T-cell (primary cell): ENCODE measurements at regions not wholly inside any gene's neighbourhood (a gene's known extent, or its start where the extent isn't known, plus 50 kb on each side); places are given as distances from the start of the nearest gene placed in this dataset.

ENCODE experiments used
- ATAC-seq, 4 experiments: fragments of 200-7000 bp in 3 of 4; fragments of 150-1000 bp in 1 of 4; cut with Tn5 transposase; replicated peaks in 1 of 4; 1 replicate in 3 of 4; 2 replicates in 1 of 4; pipeline ENCODE4 v1.10.0; 2021; ENCODE audit warnings: moderate library complexity in 3 of 4, mild to moderate bottlenecking in 2 of 4, moderate number of reproducible peaks in 1 of 4
- CTCF ChIA-PET, 2 donors: fragments of 300-600 bp; sonication (Branson Sonifier 250); formaldehyde crosslinking; loops; one replicate each; lab custom pipeline; 2022; ENCODE audit warnings: antibody characterized with exemption in 2 of 2; lab: Charles Lee
- POLR2A ChIA-PET, 2 donors: fragments of 300-600 bp; sonication (Branson Sonifier 250); formaldehyde crosslinking; loops; one replicate each; lab custom pipeline; 2022; ENCODE audit warnings: antibody characterized with exemption in 2 of 2; lab: Charles Lee
- DNase-seq, 35 experiments: peaks; one replicate each; pipeline versions ENCODE4 v3.0.0 to v3.0.0-alpha.2; 2013 to 2023
- H3K27ac ChIP-seq: one replicate; pipeline ENCODE4 v1.5.1; 2013; ENCODE audit warnings: low read length
- H3K27me3 ChIP-seq, 2 experiments: replicated peaks in 1 of 2; 1 replicate in 1 of 2; 2 replicates in 1 of 2; pipeline versions ENCODE4 v1.6.1 to v1.7.0; 2013; ENCODE audit warnings: low read length in 1 of 2, mixed read lengths in 1 of 2; ENCODE audit not compliant: control insufficient read depth in 2 of 2, insufficient read depth in 2 of 2; ENCODE audit errors: extremely low read depth in 1 of 2
- H3K36me3 ChIP-seq, 2 donors: 1 replicate in 1 of 2; 2 replicates in 1 of 2; pipeline versions ENCODE4 v1.6.1 to v1.7.0; 2013; ENCODE audit warnings: low read length in 1 of 2; ENCODE audit not compliant: control insufficient read depth in 2 of 2, insufficient read depth in 1 of 2; ENCODE audit errors: extremely low read depth in 1 of 2
- H3K4me1 ChIP-seq, 2 experiments: 1 replicate in 1 of 2; 2 replicates in 1 of 2; pipeline versions ENCODE4 v1.6.1 to v1.7.0; 2013; ENCODE audit warnings: low read length in 2 of 2, mixed read lengths in 1 of 2; ENCODE audit not compliant: insufficient read depth in 2 of 2, control insufficient read depth in 1 of 2; ENCODE audit errors: extremely low read depth in 1 of 2
- H3K4me3 ChIP-seq, 2 donors: 1 replicate in 1 of 2; 2 replicates in 1 of 2; pipeline versions ENCODE4 v1.5.1 to v1.7.0; 2013; ENCODE audit warnings: mild to moderate bottlenecking in 2 of 2, low read length in 1 of 2, moderate library complexity in 1 of 2; ENCODE audit not compliant: control insufficient read depth in 1 of 2; ENCODE audit errors: extremely low read depth in 1 of 2
- H3K9me3 ChIP-seq: 2 replicates; pipeline ENCODE4 v1.7.0; 2013
- H3K27ac Mint-ChIP-seq, 2 donors: one replicate each; pipeline ENCODE4 v1.8.0; 2020 to 2021; ENCODE audit warnings: mild to moderate bottlenecking in 2 of 2, mixed read lengths in 2 of 2
- H3K27me3 Mint-ChIP-seq, 2 donors: one replicate each; pipeline ENCODE4 v1.8.0; 2021 to 2022; ENCODE audit warnings: mixed read lengths in 2 of 2
- H3K36me3 Mint-ChIP-seq: one replicate; pipeline ENCODE4 v1.8.0; 2021; ENCODE audit warnings: mixed read lengths
- H3K4me1 Mint-ChIP-seq, 3 donors: one replicate each; pipeline ENCODE4 v1.8.0; 2020 to 2022; ENCODE audit warnings: mixed read lengths in 3 of 3, mild to moderate bottlenecking in 1 of 3
- H3K4me3 Mint-ChIP-seq, 3 donors: one replicate each; pipeline ENCODE4 v1.8.0; 2020 to 2022; ENCODE audit warnings: mild to moderate bottlenecking in 3 of 3, mixed read lengths in 3 of 3, moderate library complexity in 3 of 3
- H3K9me3 Mint-ChIP-seq, 3 donors: one replicate each; pipeline ENCODE4 v1.8.0; 2020 to 2022; ENCODE audit warnings: mixed read lengths in 3 of 3
- WGBS: methylation state at CpG from one replicate; pipeline ENCODE4 v1.1.5; 2013; ENCODE audit warnings: missing lambda C conversion rate; ENCODE audit not compliant: insufficient coverage; 5-methylcytosine and 5-hydroxymethylcytosine counted together

DNA sequence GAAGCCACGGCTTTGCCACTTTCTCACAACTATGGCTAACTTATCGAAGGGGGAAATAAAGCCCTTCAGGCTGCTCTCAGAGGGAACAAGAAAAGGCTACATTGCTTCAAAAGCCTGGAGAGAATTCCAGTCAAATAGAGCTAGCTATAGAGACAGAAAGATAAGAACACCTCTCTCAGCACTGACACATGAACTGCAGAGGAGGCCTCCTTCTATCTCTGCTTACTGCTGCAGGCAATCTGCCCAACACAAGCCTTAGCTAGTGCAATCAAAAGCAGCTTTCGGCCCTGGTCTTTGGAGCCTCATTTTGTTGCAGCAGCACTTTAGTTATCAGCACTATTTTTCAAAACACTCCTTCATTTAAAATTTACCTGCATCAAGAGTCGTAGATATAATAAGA, 118.4 kb upstream of the ROBO1 start:
- H3K27me3 Mint-ChIP-seq, result no peaks in the 10 kb centered on the region
- WGBS, result no CpG with 5 or more reads among the region's 4 CpGs
- H3K4me3 Mint-ChIP-seq, result no peak overlapping the region
- H3K4me1 Mint-ChIP-seq, result no peaks in the 10 kb centered on the region
- Histone ChIP-seq H3K4me1 (no peaks in the 10 kb centered on the region), H3K27me3 (no peaks in the 10 kb centered on the region), H3K27ac (no peak overlapping the region), H3K4me3 (no peak overlapping the region), H3K36me3 (no peaks in the 10 kb centered on the region), H3K9me3 (no peaks in the 10 kb centered on the region)
- no peak for DNase-seq
- H3K27ac Mint-ChIP-seq, result no peak overlapping the region
- ChIA-PET POLR2A (no interaction called here), CTCF (no interaction called here)
- no peaks in the 10 kb centered on the region for H3K36me3 Mint-ChIP-seq
- peaks cover 2 to 12% (median 7%) of the 10 kb centered on the region in 3 donors for H3K9me3 Mint-ChIP-seq
- ATAC-seq, result no peak

GRCh38 chr3:79885407-79885806, 117.6 kb upstream of the ROBO1 start:
- H3K27me3 Mint-ChIP-seq, result no peaks in the 10 kb centered on the region
- Histone ChIP-seq H3K27ac (no peak overlapping the region), H3K36me3 (no peaks in the 10 kb centered on the region), H3K4me1 (no peaks in the 10 kb centered on the region), H3K9me3 (no peaks in the 10 kb centered on the region), H3K4me3 (no peak overlapping the region), H3K27me3 (no peaks in the 10 kb centered on the region)
- ATAC-seq, result no peak
- H3K4me1 Mint-ChIP-seq, result no peaks in the 10 kb centered on the region
- no peak for DNase-seq
- ChIA-PET POLR2A (no interaction called here), CTCF (no interaction called here)
- H3K9me3 Mint-ChIP-seq, result peaks cover 4 to 18% (median 13%) of the 10 kb centered on the region in 3 donors
- no peak overlapping the region for H3K27ac Mint-ChIP-seq
- no CpG with 5 or more reads among the region's 4 CpGs for WGBS
- H3K36me3 Mint-ChIP-seq, result no peaks in the 10 kb centered on the region
- H3K4me3 Mint-ChIP-seq, result no peak overlapping the region

DNA sequence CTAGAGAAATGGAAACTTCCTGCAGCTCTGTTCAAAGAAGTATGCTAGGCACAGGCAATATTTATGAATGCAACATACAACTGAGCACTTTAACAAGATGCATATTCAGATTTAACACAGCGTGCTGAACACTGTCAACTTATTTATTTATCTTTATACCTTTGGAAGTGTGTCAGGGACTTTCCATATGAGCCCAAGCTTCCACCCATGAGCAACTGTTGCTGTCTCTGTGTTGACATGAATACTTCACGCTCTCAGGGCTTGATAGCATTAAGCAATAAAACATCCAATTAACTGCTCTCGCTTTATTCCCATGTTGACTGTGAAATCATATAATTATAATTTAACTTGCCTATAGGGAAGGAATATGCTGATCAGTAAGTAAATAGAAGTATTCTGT, 116.6 kb upstream of the ROBO1 start:
- no peak overlapping the region for H3K27ac ChIP-seq
- peaks cover 4 to 18% (median 13%) of the 10 kb centered on the region in 3 donors for H3K9me3 Mint-ChIP-seq
- CTCF ChIA-PET, result no interaction called here
- H3K36me3 Mint-ChIP-seq, result no peaks in the 10 kb centered on the region
- no peaks in the 10 kb centered on the region for H3K36me3 ChIP-seq
- no peaks in the 10 kb centered on the region for H3K4me1 ChIP-seq
- H3K4me1 Mint-ChIP-seq, result no peaks in the 10 kb centered on the region
- POLR2A ChIA-PET, result no interaction called here
- H3K27me3 Mint-ChIP-seq, result no peaks in the 10 kb centered on the region
- H3K4me3 Mint-ChIP-seq, result no peak overlapping the region
- ATAC-seq, result no peak
- no peaks in the 10 kb centered on the region for H3K27me3 ChIP-seq
- no peaks in the 10 kb centered on the region for H3K9me3 ChIP-seq
- H3K27ac Mint-ChIP-seq, result no peak overlapping the region
- H3K4me3 ChIP-seq, result no peak overlapping the region
- no peak for DNase-seq
- no CpG with 5 or more reads among the region's 3 CpGs for WGBS

- ATAC-seq (no peak), DNase-seq (no peak)
- no peaks in the 10 kb centered on the region for H3K27me3 Mint-ChIP-seq
- H3K4me3 Mint-ChIP-seq, result no peak overlapping the region
- Histone ChIP-seq H3K4me1 (no peaks in the 10 kb centered on the region), H3K27ac (no peak overlapping the region), H3K4me3 (no peak overlapping the region), H3K27me3 (no peaks in the 10 kb centered on the region), H3K9me3 (no peaks in the 10 kb centered on the region), H3K36me3 (no peaks in the 10 kb centered on the region)
- H3K36me3 Mint-ChIP-seq, result no peaks in the 10 kb centered on the region
- H3K9me3 Mint-ChIP-seq, result peaks cover 8 to 26% (median 13%) of the 10 kb centered on the region in 3 donors
- ChIA-PET CTCF (no interaction called here), POLR2A (no interaction called here)
- no peak overlapping the region for H3K27ac Mint-ChIP-seq
- H3K4me1 Mint-ChIP-seq, result no peaks in the 10 kb centered on the region
- WGBS, result no CpG with 5 or more reads among the region's 1 CpG
These were observed 113.6 kb upstream of the ROBO1 start for GRCh38 chr3:79881431-79881830.

GRCh38 chr3:79878708-79879107, 110.9 kb upstream of the ROBO1 start:
- Histone ChIP-seq H3K4me3 (no peak overlapping the region), H3K9me3 (no peaks in the 10 kb centered on the region), H3K36me3 (no peaks in the 10 kb centered on the region), H3K4me1 (no peaks in the 10 kb centered on the region), H3K27ac (no peak overlapping the region), H3K27me3 (no peaks in the 10 kb centered on the region)
- H3K9me3 Mint-ChIP-seq, result peaks cover 8 to 26% (median 15%) of the 10 kb centered on the region in 3 donors
- POLR2A ChIA-PET, result no interaction called here
- H3K4me1 Mint-ChIP-seq, result no peaks in the 10 kb centered on the region
- ATAC-seq (no peak), DNase-seq (no peak)
- no peak overlapping the region for H3K27ac Mint-ChIP-seq
- no peaks in the 10 kb centered on the region for H3K27me3 Mint-ChIP-seq
- CTCF ChIA-PET, result no interaction called here
- 90% methylated on average over 2 of the region's 4 CpGs for WGBS
- no peaks in the 10 kb centered on the region for H3K36me3 Mint-ChIP-seq
- H3K4me3 Mint-ChIP-seq, result no peak overlapping the region

DNA sequence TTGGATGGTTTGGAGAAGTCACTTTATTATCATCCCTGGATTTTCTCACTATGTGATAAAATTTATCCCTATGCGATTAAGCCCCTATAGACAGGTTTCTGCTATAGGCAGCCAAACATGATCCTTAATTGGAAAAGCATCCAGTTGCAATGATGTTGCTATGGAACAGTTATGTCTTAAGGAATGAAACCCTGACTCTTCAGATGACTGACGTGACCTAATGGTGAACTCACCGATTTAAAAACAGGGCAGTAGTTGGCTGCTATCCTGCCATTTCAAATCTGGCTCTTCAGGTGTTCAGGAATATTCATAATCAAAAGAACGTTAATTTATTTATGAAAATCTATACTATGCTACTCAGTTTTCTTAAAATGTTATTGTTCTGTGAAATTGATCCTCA, 106.8 kb upstream of the ROBO1 start:
- H3K4me1 Mint-ChIP-seq, result no peaks in the 10 kb centered on the region
- Histone ChIP-seq H3K27me3 (no peaks in the 10 kb centered on the region), H3K9me3 (no peaks in the 10 kb centered on the region), H3K4me3 (no peak overlapping the region), H3K4me1 (no peaks in the 10 kb centered on the region), H3K27ac (no peak overlapping the region), H3K36me3 (no peaks in the 10 kb centered on the region)
- WGBS, result 75% methylated on average over 1 of the region's 4 CpGs
- no peak overlapping the region for H3K4me3 Mint-ChIP-seq
- ATAC-seq (no peak), DNase-seq (no peak)
- POLR2A ChIA-PET, result no interaction called here
- no peaks in the 10 kb centered on the region for H3K27me3 Mint-ChIP-seq
- no peak overlapping the region for H3K27ac Mint-ChIP-seq
- CTCF ChIA-PET, result no interaction called here
- H3K9me3 Mint-ChIP-seq, result peaks cover 4 to 12% (median 9%) of the 10 kb centered on the region in 3 donors
- H3K36me3 Mint-ChIP-seq, result no peaks in the 10 kb centered on the region

DNA sequence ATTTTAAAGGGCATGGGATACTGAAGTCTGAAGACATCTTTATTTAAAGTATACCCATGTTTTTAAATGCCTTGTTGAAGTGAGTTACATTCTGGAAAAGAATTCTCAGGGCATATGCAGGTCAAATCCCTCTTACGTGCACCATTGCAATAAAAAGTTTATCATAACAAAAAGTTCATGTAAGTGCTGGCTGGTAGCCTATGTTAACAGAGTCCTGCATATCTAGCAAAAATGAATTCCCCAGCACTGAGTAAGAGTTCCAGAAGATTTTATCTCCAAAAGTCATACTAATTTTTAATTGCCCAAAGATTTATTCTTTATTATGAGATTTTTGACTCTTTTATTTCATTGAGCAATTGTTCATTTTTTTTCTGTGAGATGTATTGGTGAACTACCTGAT, 104.7 kb upstream of the ROBO1 start:
- no CpG with 5 or more reads among the region's 1 CpG for WGBS
- H3K4me3 ChIP-seq, result no peak overlapping the region
- Mint-ChIP-seq H3K27ac (no peak overlapping the region), H3K36me3 (no peaks in the 10 kb centered on the region), H3K9me3 (peaks cover 3 to 23% (median 14%) of the 10 kb centered on the region in 3 donors), H3K4me1 (no peaks in the 10 kb centered on the region), H3K4me3 (no peak overlapping the region), H3K27me3 (no peaks in the 10 kb centered on the region)
- H3K27me3 ChIP-seq, result no peaks in the 10 kb centered on the region
- no peaks in the 10 kb centered on the region for H3K9me3 ChIP-seq
- H3K27ac ChIP-seq, result no peak overlapping the region
- CTCF ChIA-PET, result no interaction called here
- no peaks in the 10 kb centered on the region for H3K4me1 ChIP-seq
- POLR2A ChIA-PET, result no interaction called here
- no peaks in the 10 kb centered on the region for H3K36me3 ChIP-seq
- ATAC-seq, result no peak
- no peak for DNase-seq
